H1 (cell line): ENCODE measurements at regions not wholly inside any gene's neighbourhood (a gene's known extent, or its start where the extent isn't known, plus 50 kb on each side); places are given as distances from the start of the nearest gene placed in this dataset.

ENCODE experiments used
- CTCF ChIA-PET: fragments of 300-600 bp; sonication (Branson Sonifier 250); formaldehyde crosslinking; loops from one replicate; lab custom pipeline; 2021; ENCODE audit not compliant: partially characterized antibody; lab: Charles Lee
- POLR2A ChIA-PET: fragments of 300-600 bp; sonication (Branson Sonifier 250); formaldehyde crosslinking; loops from one replicate; lab custom pipeline; 2021; ENCODE audit warnings: inconsistent platforms; ENCODE audit not compliant: partially characterized antibody; lab: Charles Lee
- DNase-seq, 2 experiments: peaks; one replicate each; pipeline versions ENCODE4 v3.0.0 to v3.0.0-alpha.2; 2010 to 2022; ENCODE audit warnings: low spot score in 2 of 2, low read depth in 1 of 2, mixed read lengths in 1 of 2
- FAIRE-seq: peaks from 2 replicates; lab custom pipeline; 2011; peaks lifted over from hg19 to GRCh38; lab: Jason Lieb, UNC
- H2AFZ ChIP-seq: 2 replicates; pipeline ENCODE4 v1.8.1; 2012; ENCODE audit warnings: low read length, inconsistent platforms
- H2AK5ac ChIP-seq: 2 replicates; pipeline ENCODE4 v1.6.1; 2013; ENCODE audit warnings: low read depth, low read length
- H2BK120ac ChIP-seq: replicated peaks from 2 replicates; pipeline ENCODE3; 2013; ENCODE audit warnings: low read depth, low read length, inconsistent platforms
- H2BK12ac ChIP-seq: 2 replicates; pipeline ENCODE4 v1.6.1; 2013; ENCODE audit warnings: low read depth, low read length
- H2BK15ac ChIP-seq: 2 replicates; pipeline ENCODE4 v1.6.1; 2013; ENCODE audit warnings: low read length
- H2BK20ac ChIP-seq: 2 replicates; pipeline ENCODE4 v1.6.1; 2013; ENCODE audit warnings: low read length
- H2BK5ac ChIP-seq: 2 replicates; pipeline ENCODE4 v1.6.1; 2013; ENCODE audit warnings: low read depth, low read length
- H3K14ac ChIP-seq: 2 replicates; pipeline ENCODE4 v1.6.1; 2013; ENCODE audit warnings: inconsistent platforms; ENCODE audit not compliant: insufficient read length
- H3K18ac ChIP-seq: 2 replicates; pipeline ENCODE4 v1.6.1; 2013; ENCODE audit warnings: low read length; ENCODE audit errors: extremely low read depth
- H3K23ac ChIP-seq: 2 replicates; pipeline ENCODE4 v1.6.1; 2013; ENCODE audit warnings: inconsistent platforms; ENCODE audit not compliant: insufficient read length
- H3K23me2 ChIP-seq: 2 replicates; pipeline ENCODE4 v1.6.1; 2013; ENCODE audit warnings: low read depth, low read length
- H3K27ac ChIP-seq: 2 replicates; pipeline ENCODE4 v1.6.1; 2011; ENCODE audit warnings: low read depth, low read length, inconsistent platforms
- H3K27me3 ChIP-seq, 4 experiments: replicated peaks in 1 of 4; 1 replicate in 1 of 4; 2 replicates in 3 of 4; pipeline versions ENCODE4 v1.6.1 to v1.8.1; 2011 to 2013; ENCODE audit warnings: low read length in 3 of 4, mild to moderate bottlenecking in 3 of 4, inconsistent platforms in 2 of 4, mixed read lengths in 2 of 4, moderate library complexity in 1 of 4; ENCODE audit not compliant: control insufficient read depth in 3 of 4, insufficient read depth in 3 of 4; ENCODE audit errors: extremely low read depth in 1 of 4
- H3K36me3 ChIP-seq, 4 experiments: 2 replicates each; pipeline versions ENCODE4 v1.6.1 to v1.8.1; 2011 to 2013; ENCODE audit warnings: mild to moderate bottlenecking in 4 of 4, low read length in 3 of 4, moderate library complexity in 2 of 4, control low read depth in 1 of 4, inconsistent platforms in 1 of 4; ENCODE audit not compliant: insufficient read depth in 4 of 4, control insufficient read depth in 2 of 4
- H3K4ac ChIP-seq: replicated peaks from 2 replicates; pipeline ENCODE3; 2013; ENCODE audit warnings: low read length, low read depth, mixed read lengths, inconsistent platforms; ENCODE audit not compliant: insufficient read length
- H3K4me1 ChIP-seq, 4 experiments: replicated peaks in 1 of 4; 1 replicate in 1 of 4; 2 replicates in 3 of 4; pipeline versions ENCODE4 v1.6.1 to v1.8.1; 2011 to 2013; ENCODE audit warnings: low read length in 3 of 4, inconsistent platforms in 2 of 4, mixed read lengths in 1 of 4; ENCODE audit not compliant: insufficient read depth in 4 of 4, control insufficient read depth in 3 of 4
- H3K4me2 ChIP-seq, 2 experiments: 2 replicates each; pipeline versions ENCODE4 v1.6.1 to v1.8.1; 2011 to 2013; ENCODE audit warnings: low read depth in 2 of 2, low read length in 2 of 2, control low read depth in 1 of 2, inconsistent platforms in 1 of 2, mild to moderate bottlenecking in 1 of 2; ENCODE audit not compliant: insufficient read depth in 1 of 2
- H3K4me3 ChIP-seq, 4 experiments: fragments of 200-600, 300-600 bp in 1 of 4; sonication (generic), shearing (Covaris generic), sonication (Bioruptor Twin) in 1 of 4; 2 replicates each; pipeline versions ENCODE4 v1.5.1 to v1.8.1; 2011 to 2016; ENCODE audit warnings: low read length in 4 of 4, low read depth in 3 of 4, control low read depth in 2 of 4, inconsistent platforms in 2 of 4, mild to moderate bottlenecking in 2 of 4, mixed read lengths in 1 of 4, moderate library complexity in 1 of 4; ENCODE audit not compliant: insufficient read depth in 2 of 4; ENCODE audit errors: extremely low read depth in 1 of 4
- H3K56ac ChIP-seq: replicated peaks from 2 replicates; pipeline ENCODE3; 2013; ENCODE audit warnings: low read depth, mild to moderate bottlenecking, mixed read lengths, low read length, inconsistent platforms; ENCODE audit not compliant: insufficient read length
- H3K79me1 ChIP-seq: 2 replicates; pipeline ENCODE4 v1.6.1; 2013; ENCODE audit warnings: low read depth, low read length, control low read depth
- H3K79me2 ChIP-seq, 2 experiments: 2 replicates each; pipeline versions ENCODE4 v1.6.1 to v1.8.1; 2012 to 2013; ENCODE audit warnings: low read length in 2 of 2, mild to moderate bottlenecking in 2 of 2, inconsistent platforms in 1 of 2; ENCODE audit not compliant: insufficient read depth in 2 of 2, control insufficient read depth in 1 of 2
- H3K9ac ChIP-seq, 4 experiments: replicated peaks in 1 of 4; 1 replicate in 1 of 4; 2 replicates in 3 of 4; pipeline versions ENCODE4 v1.6.1 to v1.8.1; 2011 to 2013; ENCODE audit warnings: low read depth in 3 of 4, low read length in 3 of 4, control low read depth in 2 of 4, mild to moderate bottlenecking in 2 of 4, moderate library complexity in 2 of 4, inconsistent platforms in 1 of 4; ENCODE audit errors: extremely low read depth in 1 of 4
- H3K9me3 ChIP-seq, 2 experiments: 2 replicates each; pipeline versions ENCODE4 v1.6.1 to v1.8.1; 2012 to 2013; ENCODE audit warnings: mild to moderate bottlenecking in 2 of 2, moderate library complexity in 2 of 2, control low read depth in 1 of 2, inconsistent platforms in 1 of 2, low read depth in 1 of 2, low read length in 1 of 2, mixed read lengths in 1 of 2; ENCODE audit not compliant: insufficient read depth in 2 of 2
- H4K20me1 ChIP-seq, 2 experiments: replicated peaks in 1 of 2; 2 replicates each; pipeline versions ENCODE3 to v1.8.1; 2011 to 2013; ENCODE audit warnings: inconsistent platforms in 2 of 2, low read length in 2 of 2, mild to moderate bottlenecking in 1 of 2; ENCODE audit not compliant: insufficient read depth in 2 of 2, control insufficient read depth in 1 of 2
- H4K5ac ChIP-seq: 2 replicates; pipeline ENCODE4 v1.6.1; 2013; ENCODE audit warnings: low read length, low read depth, mixed read lengths, inconsistent platforms; ENCODE audit not compliant: insufficient read length
- H4K8ac ChIP-seq: 2 replicates; pipeline ENCODE4 v1.8.0; 2013; ENCODE audit warnings: mild to moderate bottlenecking, moderate library complexity, low read length, inconsistent platforms; ENCODE audit not compliant: insufficient read depth; ENCODE audit errors: extremely low read depth
- H4K91ac ChIP-seq: replicated peaks from 2 replicates; pipeline ENCODE3; 2013; ENCODE audit warnings: low read length, mixed read lengths, inconsistent platforms; ENCODE audit not compliant: insufficient read length
- CBX5 ChIP-seq: fragments of 300-800, 300-1000 bp; sonication (generic); IDR thresholded peaks from 2 replicates; pipeline ENCODE4 v1.7.1; 2016; ENCODE audit warnings: antibody characterized with exemption, low read length, low read depth
- CTCF ChIP-seq, 3 experiments: IDR thresholded peaks; 1 replicate in 2 of 3; 2 replicates in 1 of 3; pipeline versions ENCODE4 v1.5.1 to v1.6.1; 2011; ENCODE audit warnings: low read length in 3 of 3, mild to moderate bottlenecking in 3 of 3, inconsistent platforms in 2 of 3, low read depth in 1 of 3, moderate library complexity in 1 of 3; ENCODE audit not compliant: insufficient read depth in 1 of 3; ENCODE audit errors: control extremely low read depth in 1 of 3
- RAD21 ChIP-seq, 2 experiments: IDR thresholded peaks in 1 of 2; conservative IDR thresholded peaks in 1 of 2; 2 replicates each; pipeline ENCODE4 v1.6.1; 2011; ENCODE audit warnings: low read depth in 2 of 2, low read length in 2 of 2, improper control_type of control experiment in 1 of 2, inconsistent platforms in 1 of 2, mild to moderate bottlenecking in 1 of 2, moderate library complexity in 1 of 2
- WGBS, 2 experiments: shearing (Covaris generic) in 1 of 2; methylation state at CpG; one replicate each; pipeline versions ENCODE4 v1.1.6 to v1.1.7; 2013 to 2015; ENCODE audit warnings: low lambda C conversion rate in 2 of 2, mixed read lengths in 2 of 2, inconsistent platforms in 1 of 2, low coverage in 1 of 2, missing lambda C conversion rate in 1 of 2; ENCODE audit not compliant: insufficient replicate concordance in 2 of 2, insufficient coverage in 1 of 2, insufficient read length in 1 of 2; ENCODE audit errors: extremely low coverage in 1 of 2, missing lambda C conversion rate in 1 of 2; 5-methylcytosine and 5-hydroxymethylcytosine counted together

- Histone ChIP-seq H4K91ac (no peak overlapping the region), H3K18ac (no peak overlapping the region), H3K4me3 (no peak overlapping the region), H4K5ac (no peak overlapping the region), H3K79me2 (no peaks in the 10 kb centered on the region), H2BK120ac (no peak overlapping the region), H2BK15ac (no peak overlapping the region), H3K23ac (no peak overlapping the region), H3K4me1 (peaks cover 0 to 5% (median 3%) of the 10 kb centered on the region in 4 experiments; a peak in 4 of 7 replicates), H2BK12ac (no peak overlapping the region), H3K4ac (no peak overlapping the region), H3K79me1 (no peaks in the 10 kb centered on the region), H4K8ac (no peak overlapping the region), H4K20me1 (no peaks in the 10 kb centered on the region), H3K27me3 (no peaks in the 10 kb centered on the region), H2AFZ (no peak overlapping the region), H3K9me3 (no peaks in the 10 kb centered on the region), H3K56ac (no peak overlapping the region)
- CTCF ChIA-PET = interaction anchor here (0.6 to 2.0 kb wide), 17 partner anchors 9 to 1966 kb away, joined by 3 to 11 read pairs (median 4); no protein-coding TSS in a partner anchor
- 68% methylated on average over 4 of the region's 4 CpGs; no CpG with 5 or more reads in 1 of the 2 experiments for WGBS, 2 experiments
- POLR2A ChIA-PET = no interaction called here
- DNase-seq = peak in 1 of 2 experiments; percentile 54
- TF ChIP-seq CBX5 = no peak
- TF ChIP-seq RAD21 (IDR thresholded peaks at IDR 0.05 in 1 of 2, conservative IDR thresholded peaks at IDR 0.05 in 1 of 2; ENCODE audit: low read depth in 2 of 2, low read length in 2 of 2) = peak; percentile 52 to 66
- TF ChIP-seq CTCF (IDR thresholded peaks at IDR 0.05; ENCODE audit: control extremely low read depth in 1 of 3, insufficient read depth in 1 of 3, low read depth in 1 of 3, low read length in 3 of 3) = peak; percentile 55 to 67 (median 57)
- TF ChIP-seq, all 59 proteins: peak for 2
- H3K27ac ChIP-seq = no peak overlapping the region
- H3K9ac ChIP-seq = no peak overlapping the region
- no peaks in the 10 kb centered on the region for H3K36me3 ChIP-seq
- peak; percentile 19 for FAIRE-seq
- no peak overlapping the region for H3K4me2 ChIP-seq
- no peak overlapping the region for H2AK5ac ChIP-seq
- H2BK5ac ChIP-seq = no peak overlapping the region
- H3K14ac ChIP-seq = no peak overlapping the region
- H3K23me2 ChIP-seq = no peaks in the 10 kb centered on the region
- H2BK20ac ChIP-seq = no peak overlapping the region
Observed at GRCh38 chr16:27642756-27643155, 92.8 kb downstream of the KATNIP start.
